NB4 (cell line): ENCODE measurements at regions not wholly inside any gene's neighbourhood (a gene's known extent, or its start where the extent isn't known, plus 50 kb on each side); places are given as distances from the start of the nearest gene placed in this dataset.

Experiments used
- CTCF ChIP-seq: IDR thresholded peaks from one replicate; pipeline ENCODE4 v1.5.1; 2012; ENCODE audit warnings: low read depth, low read length
- MAX ChIP-seq: IDR thresholded peaks from 2 replicates; pipeline ENCODE4 v1.6.1; 2011; ENCODE audit warnings: low read depth, low read length
- MYC ChIP-seq: IDR thresholded peaks from 2 replicates; pipeline ENCODE4 v1.6.1; 2011; ENCODE audit warnings: low read depth, low read length
- POLR2A ChIP-seq: IDR thresholded peaks from 2 replicates; pipeline ENCODE4 v1.6.1; 2011; ENCODE audit warnings: mild to moderate bottlenecking; ENCODE audit not compliant: insufficient read length; ENCODE audit errors: extremely low read depth

GRCh38 chr13:33616130-33616529, 201.8 kb upstream of the RFC3 start:
- TF ChIP-seq CTCF (no peak), MYC (no peak), POLR2A (no peak), MAX (no peak)
